ENCODE measurements at regions not wholly inside any gene's neighbourhood (a gene's known extent, or its start where the extent isn't known, plus 50 kb on each side); places are given as distances from the start of the nearest gene placed in this dataset.

DNA sequence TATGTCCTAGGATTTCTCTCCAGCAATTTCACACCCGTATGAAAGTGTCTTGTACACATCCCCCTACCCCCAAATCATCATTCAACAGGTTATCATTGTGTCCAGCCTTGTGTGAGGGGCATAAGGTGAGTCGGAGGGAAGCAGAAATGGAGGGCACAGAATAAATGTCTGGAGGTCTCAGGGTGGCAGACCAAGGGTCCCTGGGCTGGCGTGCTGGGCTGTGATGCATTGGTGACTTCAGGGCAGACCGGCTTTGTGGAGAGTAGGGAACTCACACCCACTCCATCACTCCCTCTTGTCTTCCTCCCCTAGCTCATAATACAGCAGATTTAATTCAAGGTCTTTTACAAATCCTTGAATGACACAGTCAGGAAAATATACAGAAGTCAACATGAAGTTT, 191.7 kb upstream of the PMEPA1 start:
- Histone ChIP-seq H3K9me3 (ENCODE audit: insufficient read depth, low read length) (no peaks in the 10 kb centered on the region), H3K4me3 (ENCODE audit: low read length) (no peak overlapping the region), H3K27ac (ENCODE audit: low read length) (no peak overlapping the region), H3K79me2 (ENCODE audit: low read length) (no peaks in the 10 kb centered on the region), H3K27me3 (ENCODE audit: low read depth, low read length) (peaks cover 91% of the 10 kb centered on the region), H3K4me1 (ENCODE audit: low read length) (no peaks in the 10 kb centered on the region), H3K4me2 (ENCODE audit: low read length) (no peak overlapping the region), H3K36me3 (replicated peaks; ENCODE audit: low read depth, low read length) (no peaks in the 10 kb centered on the region), H2AFZ (ENCODE audit: low read depth, low read length) (no peak overlapping the region), H3K9ac (ENCODE audit: low read length) (no peak overlapping the region), H4K20me1 (ENCODE audit: insufficient read depth, low read length) (no peaks in the 10 kb centered on the region)
- TF ChIP-seq CTCF (IDR thresholded peaks at IDR 0.05; ENCODE audit: low read depth, low read length) (no peak), EZH2phosphoT487 (IDR thresholded peaks at IDR 0.05; ENCODE audit: low read depth) (no peak)

DNA sequence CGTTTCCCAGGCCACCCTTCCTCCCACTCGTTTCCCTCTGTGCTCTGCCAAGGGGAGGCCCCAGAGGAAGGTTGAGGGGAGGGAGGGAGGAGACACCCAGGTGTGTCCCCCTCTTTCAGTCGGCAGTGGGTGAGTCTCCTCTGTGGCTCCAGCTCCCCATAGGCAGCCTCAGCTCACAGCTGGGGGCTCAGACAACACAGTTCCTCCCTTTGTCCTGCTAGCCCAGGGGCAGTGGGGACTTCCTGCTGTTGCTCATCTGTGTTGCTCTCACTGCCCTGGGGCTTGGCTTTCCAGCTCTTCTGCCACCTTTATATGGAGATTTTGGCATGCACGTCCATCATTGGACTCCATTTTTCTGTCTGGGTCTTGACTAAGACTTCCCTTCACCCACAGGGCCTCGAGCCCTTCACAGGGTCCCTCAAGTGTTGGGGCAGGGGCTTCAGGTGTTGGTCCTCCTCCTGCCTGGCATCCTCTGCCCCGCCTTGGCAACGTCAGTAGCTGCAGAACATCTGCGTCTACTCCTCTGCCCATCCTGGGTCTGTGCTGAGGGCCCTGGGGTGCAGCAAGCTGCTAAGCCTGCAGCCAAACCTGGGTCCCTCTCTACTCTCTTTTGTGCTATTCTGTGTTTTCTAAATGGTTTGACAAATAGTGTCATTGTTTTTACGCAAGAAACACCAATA, 190.6 kb upstream of the PMEPA1 start:
- no peaks in the 10 kb centered on the region for H3K9me3 ChIP-seq (ENCODE audit: insufficient read depth, low read length)
- H3K4me3 ChIP-seq (ENCODE audit: low read length) = no peak overlapping the region
- no peak overlapping the region for H3K4me2 ChIP-seq (ENCODE audit: low read length)
- no peak overlapping the region for H2AFZ ChIP-seq (ENCODE audit: low read depth, low read length)
- H3K36me3 ChIP-seq (replicated peaks; ENCODE audit: low read depth, low read length) = no peaks in the 10 kb centered on the region
- no peaks in the 10 kb centered on the region for H4K20me1 ChIP-seq (ENCODE audit: insufficient read depth, low read length)
- no peak for TF ChIP-seq CTCF (IDR thresholded peaks at IDR 0.05; ENCODE audit: low read depth, low read length)
- no peak for TF ChIP-seq EZH2phosphoT487 (IDR thresholded peaks at IDR 0.05; ENCODE audit: low read depth)
- no peak overlapping the region for H3K27ac ChIP-seq (ENCODE audit: low read length)
- no peaks in the 10 kb centered on the region for H3K79me2 ChIP-seq (ENCODE audit: low read length)
- no peaks in the 10 kb centered on the region for H3K4me1 ChIP-seq (ENCODE audit: low read length)
- H3K9ac ChIP-seq (ENCODE audit: low read length) = no peak overlapping the region
- H3K27me3 ChIP-seq (ENCODE audit: low read depth, low read length) = peaks cover 90% of the 10 kb centered on the region

GRCh38 chr20:57899554-57899953, 189.7 kb upstream of the PMEPA1 start:
- H3K27ac ChIP-seq (ENCODE audit: low read length) = no peak overlapping the region
- no peaks in the 10 kb centered on the region for H3K36me3 ChIP-seq (replicated peaks; ENCODE audit: low read depth, low read length)

GRCh38 chr20:57898332-57898731, 188.5 kb upstream of the PMEPA1 start:
- no peaks in the 10 kb centered on the region for H3K9me3 ChIP-seq (ENCODE audit: insufficient read depth, low read length)
- no peak overlapping the region for H3K4me3 ChIP-seq (ENCODE audit: low read length)
- H3K4me1 ChIP-seq (ENCODE audit: low read length) = no peaks in the 10 kb centered on the region
- no peaks in the 10 kb centered on the region for H3K36me3 ChIP-seq (replicated peaks; ENCODE audit: low read depth, low read length)
- H4K20me1 ChIP-seq (ENCODE audit: insufficient read depth, low read length) = no peaks in the 10 kb centered on the region
- H3K4me2 ChIP-seq (ENCODE audit: low read length) = no peak overlapping the region
- no peak for TF ChIP-seq CTCF (IDR thresholded peaks at IDR 0.05; ENCODE audit: low read depth, low read length)
- no peak for TF ChIP-seq EZH2phosphoT487 (IDR thresholded peaks at IDR 0.05; ENCODE audit: low read depth)
- H3K79me2 ChIP-seq (ENCODE audit: low read length) = no peaks in the 10 kb centered on the region
- H3K27ac ChIP-seq (ENCODE audit: low read length) = no peak overlapping the region
- peaks cover 74% of the 10 kb centered on the region for H3K27me3 ChIP-seq (ENCODE audit: low read depth, low read length)
- no peak overlapping the region for H3K9ac ChIP-seq (ENCODE audit: low read length)
- no peak overlapping the region for H2AFZ ChIP-seq (ENCODE audit: low read depth, low read length)

More at GRCh38 chr20:57899554-57899953, 189.7 kb upstream of the PMEPA1 start:
- Histone ChIP-seq H2AFZ (ENCODE audit: low read depth, low read length) (no peak overlapping the region), H3K79me2 (ENCODE audit: low read length) (no peaks in the 10 kb centered on the region), H3K9ac (ENCODE audit: low read length) (no peak overlapping the region), H3K4me2 (ENCODE audit: low read length) (no peak overlapping the region), H3K4me1 (ENCODE audit: low read length) (no peaks in the 10 kb centered on the region), H3K9me3 (ENCODE audit: insufficient read depth, low read length) (no peaks in the 10 kb centered on the region), H4K20me1 (ENCODE audit: insufficient read depth, low read length) (no peaks in the 10 kb centered on the region), H3K4me3 (ENCODE audit: low read length) (no peak overlapping the region), H3K27me3 (ENCODE audit: low read depth, low read length) (peaks cover 82% of the 10 kb centered on the region)
- TF ChIP-seq EZH2phosphoT487 (IDR thresholded peaks at IDR 0.05; ENCODE audit: low read depth) (no peak), CTCF (IDR thresholded peaks at IDR 0.05; ENCODE audit: low read depth, low read length) (no peak)
